GM18511 (cell line): ENCODE measurements at regions not wholly inside any gene's neighbourhood (a gene's known extent, or its start where the extent isn't known, plus 50 kb on each side); places are given as distances from the start of the nearest gene placed in this dataset.
"Not testable (repeated sequence)": the region's sequence is repeated elsewhere in the genome, so short reads cannot be mapped to it uniquely, and the experiment has no call there.

Experiments
- ATAC-seq: cut with Tn5 transposase; IDR thresholded peaks from one replicate; pipeline ENCODE4 v1.9.1; 2021; ENCODE audit warnings: mild to moderate bottlenecking, moderate library complexity; ENCODE audit not compliant: unreplicated experiment

DNA sequence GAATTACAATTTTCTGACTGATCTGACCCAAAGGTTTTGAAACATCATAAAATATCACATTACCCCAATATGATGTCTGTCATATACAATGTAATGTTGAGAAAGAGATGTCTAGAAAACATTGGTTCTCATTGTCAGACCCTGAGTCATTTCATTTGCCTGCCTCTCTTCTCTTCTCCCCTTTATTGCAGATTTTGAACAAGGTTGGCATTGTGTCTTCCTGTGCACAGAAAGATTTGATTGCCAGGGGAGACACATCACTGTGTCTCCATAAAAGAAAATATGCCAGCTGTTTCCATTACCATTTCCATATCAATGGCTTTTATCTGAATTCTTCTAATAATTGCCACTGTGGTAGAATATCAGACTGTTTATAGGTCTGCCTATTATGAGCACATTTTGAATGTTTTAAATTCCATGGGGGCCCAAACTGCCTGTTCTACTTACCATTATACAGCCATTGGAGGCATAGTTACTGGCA is 65.6 kb downstream of the IFI44 start:
- ATAC-seq = no peak

DNA sequence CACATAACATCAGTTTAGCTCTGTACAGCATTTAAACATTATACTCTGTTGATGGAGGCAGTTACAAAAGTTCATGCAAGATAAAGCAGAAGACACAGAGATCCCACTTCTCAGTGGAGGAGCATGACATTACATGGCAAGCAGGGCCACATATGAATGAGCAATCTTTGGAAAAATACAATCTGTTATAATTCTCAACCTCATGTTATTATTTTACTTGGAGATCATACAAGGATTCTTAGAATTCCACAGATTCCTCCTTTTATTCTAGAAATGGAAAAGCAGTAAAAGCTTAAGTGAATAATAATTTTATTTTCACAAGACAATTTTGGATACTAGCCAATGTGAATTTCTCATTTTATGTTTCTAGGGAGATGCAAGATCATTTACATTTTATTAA is 66.6 kb downstream of the IFI44 start:
- no peak for ATAC-seq

DNA sequence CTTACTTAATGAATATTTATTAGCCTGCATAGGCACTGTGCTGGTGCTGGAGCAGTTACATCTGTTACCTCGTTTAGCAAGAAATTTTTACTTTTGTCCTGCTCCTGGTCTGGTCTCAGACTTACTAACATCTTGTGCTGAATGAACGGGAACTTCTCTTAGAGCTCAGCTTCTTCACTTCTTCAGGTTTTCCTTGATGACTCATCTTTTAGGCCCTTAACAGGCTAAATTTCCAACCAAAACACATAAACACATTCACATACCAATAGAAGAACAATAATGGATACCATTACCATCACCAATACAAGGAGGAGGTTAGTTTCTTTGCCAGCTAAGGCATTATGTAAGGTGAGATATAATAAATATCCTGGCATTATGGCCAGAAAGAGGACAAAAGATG is 68.9 kb downstream of the IFI44 start:
- ATAC-seq = no peak

DNA sequence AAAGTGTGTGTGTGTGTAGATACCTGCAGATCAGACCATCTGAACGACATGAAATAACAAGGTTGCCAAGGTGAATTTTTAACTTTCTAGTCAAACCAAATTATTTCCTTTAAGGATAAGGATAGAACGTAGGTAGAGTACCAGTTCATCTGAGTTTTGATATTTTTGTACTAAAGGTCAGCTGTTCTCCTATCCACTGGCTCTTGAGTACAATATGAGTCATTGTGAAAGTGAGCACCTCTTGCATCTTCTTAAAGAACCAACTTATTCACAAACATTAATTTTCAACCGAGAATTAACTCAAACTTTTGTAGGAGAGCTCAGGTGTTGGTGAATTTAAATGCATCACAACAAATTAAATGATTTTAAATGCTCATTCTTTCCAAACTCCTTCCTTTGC is 71.5 kb downstream of the IFI44 start:
- peak; percentile 76 for ATAC-seq

DNA sequence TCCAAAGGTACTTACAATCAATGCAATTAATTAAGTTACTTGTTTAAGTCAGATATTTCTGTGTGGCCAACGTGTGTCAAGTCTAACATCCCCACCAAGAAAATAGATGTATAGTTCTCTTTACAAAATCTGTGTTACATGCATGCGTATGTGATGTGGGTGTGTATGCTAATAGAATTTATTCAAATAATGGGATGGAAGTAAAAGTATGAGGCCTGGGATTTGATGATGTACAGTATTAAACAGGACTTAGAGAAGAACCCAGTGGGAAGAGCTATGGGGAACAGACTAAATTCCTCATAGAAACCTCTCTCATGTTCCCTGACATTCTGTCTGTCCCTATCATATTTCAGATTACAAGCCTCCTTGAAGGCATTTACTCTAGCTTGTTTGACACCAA is 72.5 kb downstream of the IFI44 start:
- ATAC-seq = no peak

DNA sequence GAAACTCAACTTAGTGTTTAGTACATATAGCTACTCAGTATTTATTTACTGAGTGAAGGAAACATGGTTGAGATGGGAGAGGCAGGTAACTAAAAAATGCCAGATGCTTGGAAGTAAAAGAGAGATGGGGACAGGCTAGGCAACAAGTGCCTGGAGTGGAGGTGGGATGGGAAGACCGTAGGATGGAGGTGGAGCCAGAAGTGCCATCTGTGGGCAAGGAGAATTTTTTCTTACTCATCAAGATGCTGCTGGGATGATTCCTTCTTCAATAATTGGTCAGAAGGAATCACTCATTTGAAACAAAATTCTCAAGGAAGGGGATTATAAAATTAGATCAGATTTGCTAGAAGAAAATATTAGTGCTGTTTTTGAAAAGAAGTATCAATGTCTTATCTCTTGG is 72.9 kb downstream of the IFI44 start:
- no peak for ATAC-seq

DNA sequence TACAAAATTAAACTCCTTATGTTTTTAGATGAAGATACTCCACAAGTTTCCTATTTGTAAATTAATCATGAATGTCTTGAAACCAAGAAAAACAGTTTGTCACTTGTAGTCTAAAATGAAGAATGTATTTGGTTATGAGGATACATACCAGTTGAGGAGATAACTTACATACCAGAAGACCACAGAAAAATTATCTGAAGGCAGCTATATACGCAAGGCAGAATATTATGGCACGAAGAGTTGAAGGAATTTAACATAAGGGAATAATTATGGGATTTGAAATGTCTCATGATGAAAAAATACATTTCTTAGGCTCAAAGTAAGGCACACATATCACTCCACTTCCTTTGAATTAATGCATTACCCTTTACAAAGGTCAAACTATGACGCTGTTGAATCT is 73.3 kb downstream of the IFI44 start:
- ATAC-seq = no peak

DNA sequence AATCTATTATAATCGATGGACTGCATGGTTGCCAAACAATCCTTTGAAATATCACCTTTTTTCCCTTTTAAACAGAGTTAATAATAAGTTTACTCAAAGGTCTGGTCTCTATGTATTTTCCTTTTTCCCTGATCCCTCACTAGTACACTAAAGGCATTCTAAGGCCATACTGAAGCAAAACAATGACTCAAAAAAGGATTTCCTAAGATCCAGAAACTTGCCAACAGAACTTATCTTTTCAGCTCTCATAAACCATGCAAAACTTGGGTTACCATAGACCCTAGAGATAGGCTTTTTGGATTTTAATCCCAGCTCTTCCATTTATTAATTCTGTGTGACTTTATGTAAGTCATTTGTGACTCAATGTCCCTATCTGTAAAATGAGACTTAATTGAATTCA is 77.1 kb downstream of the IFI44 start:
- ATAC-seq = no peak

DNA sequence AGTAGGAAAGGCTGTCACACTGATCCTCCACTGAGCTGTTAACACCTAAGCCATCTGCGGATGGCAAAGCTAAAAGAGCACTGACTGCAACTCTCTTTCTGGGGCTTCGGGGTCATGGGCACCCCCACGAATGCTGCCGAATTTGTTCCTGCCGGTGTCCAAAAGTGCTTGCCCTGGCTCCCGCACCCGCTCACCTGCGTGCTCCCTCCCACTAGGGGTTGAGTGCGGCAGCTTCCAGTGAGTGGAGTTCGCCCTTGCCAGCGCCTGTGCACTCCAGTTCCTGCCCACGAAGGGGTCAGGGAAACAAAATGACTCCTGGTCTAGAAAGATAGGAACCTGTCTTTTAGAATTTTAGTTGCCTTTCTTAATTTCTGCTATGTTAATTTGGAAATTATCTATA is 78.7 kb downstream of the IFI44 start:
- ATAC-seq = no peak

DNA sequence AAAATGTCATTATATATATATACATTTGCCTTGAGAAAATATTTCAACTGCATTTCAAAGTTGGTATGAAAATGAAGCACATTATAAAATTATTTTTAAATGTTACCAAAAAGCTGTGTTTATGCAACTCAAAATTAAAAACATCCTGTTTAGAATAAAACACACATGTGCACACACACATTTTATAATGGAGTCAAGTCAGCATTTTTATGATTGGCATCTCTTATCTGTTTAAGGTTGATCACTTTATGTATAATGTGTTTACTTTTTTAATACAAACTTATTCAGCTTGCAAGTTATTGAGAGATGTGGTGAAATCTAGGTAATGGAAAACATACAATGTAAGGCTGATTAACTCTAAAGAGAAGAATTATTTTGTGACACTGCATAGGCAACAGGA is 80.4 kb downstream of the IFI44 start:
- ATAC-seq = no peak

DNA sequence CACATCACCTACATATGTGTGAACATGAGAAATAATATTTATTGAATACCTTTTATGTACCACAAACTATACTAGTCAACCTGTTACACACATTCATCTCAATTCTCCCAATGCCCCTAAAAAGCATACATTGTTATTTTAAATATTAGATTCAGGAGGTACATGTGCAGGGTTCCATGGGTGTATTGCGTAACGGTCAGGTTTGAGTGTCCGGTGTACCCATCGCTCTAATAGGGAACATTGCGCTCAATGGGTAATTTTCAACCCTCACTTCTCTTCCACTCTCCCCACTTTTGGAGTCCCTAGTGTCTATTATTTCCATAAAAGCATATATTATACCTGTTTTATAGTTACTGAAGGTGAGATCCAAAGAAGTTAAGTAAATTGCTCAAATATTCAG is 82.0 kb downstream of the IFI44 start:
- ATAC-seq = no peak

DNA sequence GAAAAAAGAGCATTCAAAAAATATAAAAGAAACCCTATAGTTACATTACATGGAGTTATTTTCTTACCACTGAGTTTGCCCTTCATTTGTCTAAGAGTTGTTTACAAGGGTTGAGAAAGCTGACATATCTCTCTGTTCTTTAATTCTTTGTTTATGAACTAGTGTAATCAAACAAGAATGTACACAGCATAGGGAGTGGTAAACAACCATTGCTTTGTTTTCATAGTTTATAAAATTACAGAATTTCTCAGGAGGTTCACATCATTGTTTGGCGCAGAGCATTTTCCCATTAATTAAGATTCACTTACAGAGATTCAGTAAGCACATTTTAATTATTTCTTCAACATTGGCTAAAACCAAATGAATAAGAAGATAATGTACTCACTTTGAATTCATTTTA is 87.6 kb downstream of the IFI44 start:
- ATAC-seq = no peak

DNA sequence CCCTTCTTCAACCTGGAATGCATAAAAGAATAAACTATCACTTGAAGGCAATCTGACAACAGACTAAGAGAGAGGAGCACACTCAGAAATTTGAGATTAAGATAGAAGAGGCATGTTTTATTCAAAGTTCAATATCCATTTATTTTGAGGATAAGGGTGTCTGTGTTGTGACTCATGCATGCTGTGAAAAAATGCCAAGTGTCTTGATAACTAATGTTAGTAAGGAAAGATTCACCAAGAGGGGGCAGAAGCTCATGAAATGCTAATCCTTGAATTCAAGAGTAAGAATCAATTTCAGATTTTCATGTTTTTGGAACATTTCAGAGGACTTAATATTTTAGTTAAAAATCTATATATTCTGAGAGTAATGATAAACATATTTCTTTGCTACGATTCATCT is 94.0 kb downstream of the IFI44 start:
- no peak for ATAC-seq

DNA sequence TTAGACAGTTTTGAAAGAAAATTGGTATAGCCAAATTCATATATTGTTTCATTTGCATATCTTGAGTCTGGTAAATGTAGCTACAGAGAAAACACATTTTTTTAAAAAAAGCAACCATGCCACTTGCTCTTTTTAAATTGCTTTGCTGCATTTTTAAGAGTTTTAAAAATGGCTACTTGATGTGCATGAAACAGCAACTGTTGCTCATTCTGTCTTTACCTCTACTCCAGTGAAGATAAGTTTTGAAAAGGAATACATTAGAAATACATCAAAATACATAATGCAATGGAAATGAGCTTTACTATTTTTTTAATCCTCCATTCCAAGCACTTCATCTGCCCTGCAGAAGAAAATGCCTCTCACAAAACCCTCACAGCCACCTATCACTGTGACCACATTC is 95.5 kb downstream of the IFI44 start:
- ATAC-seq = no peak

DNA sequence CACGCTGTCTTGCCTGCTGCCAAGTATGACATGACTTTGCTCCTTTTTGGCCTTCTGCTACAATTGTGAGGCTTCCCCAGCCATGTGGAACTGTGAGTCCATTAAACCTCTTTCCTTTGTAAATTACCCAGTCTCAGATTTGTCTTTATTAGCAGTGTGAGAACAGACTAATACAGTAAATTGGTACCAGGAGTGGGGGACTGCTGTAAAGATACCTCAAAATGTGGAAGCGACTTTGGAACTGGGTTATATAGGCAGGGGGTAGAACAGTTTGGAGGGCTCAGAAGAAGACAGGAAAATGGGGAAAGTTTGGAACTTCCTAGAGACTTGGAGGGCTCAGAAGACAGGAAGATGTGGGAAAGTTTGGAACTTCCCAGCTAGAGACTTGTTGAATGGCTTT is 104.0 kb downstream of the IFI44 start:
- not testable (repeated sequence) for ATAC-seq

DNA sequence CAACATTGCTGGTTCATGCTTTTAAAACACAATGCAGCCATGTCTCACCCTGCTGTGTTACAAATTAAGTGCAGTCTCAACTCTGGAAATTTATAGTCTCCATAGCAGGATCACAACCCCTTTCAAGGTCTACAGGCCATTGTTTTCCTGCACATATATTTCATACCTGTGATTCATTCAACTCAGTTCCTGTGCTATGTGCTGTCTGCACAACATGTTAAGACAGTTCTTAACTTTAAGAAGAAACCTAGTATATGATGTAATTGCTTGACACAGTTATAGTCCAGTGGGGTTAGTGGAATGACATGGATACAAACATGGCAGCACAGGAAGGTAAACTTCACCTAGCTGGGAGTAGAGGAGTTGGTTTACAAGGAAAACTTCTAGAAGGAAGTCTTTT is 106.4 kb downstream of the IFI44 start:
- ATAC-seq = no peak

DNA sequence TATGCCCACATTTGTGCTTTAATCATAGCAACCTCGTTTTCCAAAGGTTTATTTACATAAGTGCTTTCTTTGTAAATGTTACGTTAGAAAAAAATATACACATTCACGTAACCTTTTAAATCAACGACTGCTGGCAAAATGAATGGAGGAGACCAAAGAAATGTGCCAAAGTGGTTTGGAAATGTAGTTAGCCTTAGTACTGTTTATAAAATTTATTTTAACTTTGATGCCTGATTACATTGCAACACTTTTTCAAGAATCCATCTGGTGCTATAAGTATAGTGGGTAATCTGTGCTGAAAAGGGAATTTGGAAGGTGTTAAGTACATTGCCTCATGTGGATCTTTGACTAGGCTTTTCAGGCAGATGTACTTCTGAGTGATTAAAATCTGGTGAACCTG is 108.9 kb downstream of the IFI44 start:
- ATAC-seq = no peak

DNA sequence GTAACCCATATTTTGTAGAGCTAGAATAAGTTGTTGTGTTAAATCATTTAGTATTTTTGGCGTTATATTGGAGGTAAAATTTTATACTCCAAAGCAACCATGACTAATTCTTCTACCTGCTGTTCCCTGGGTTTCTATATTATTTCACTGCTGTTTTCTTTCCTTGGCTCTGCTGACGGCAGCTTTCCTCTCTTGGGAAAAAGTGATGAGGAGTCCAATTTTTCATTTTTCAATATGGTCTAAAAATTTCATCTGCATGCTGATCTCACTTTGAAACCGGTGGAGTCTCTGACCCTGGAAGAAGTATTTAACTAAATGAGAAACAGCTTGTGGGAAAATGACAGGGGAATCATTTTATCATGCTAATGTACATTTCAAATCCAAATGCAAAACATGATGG is 110.2 kb downstream of the IFI44 start:
- no peak for ATAC-seq

DNA sequence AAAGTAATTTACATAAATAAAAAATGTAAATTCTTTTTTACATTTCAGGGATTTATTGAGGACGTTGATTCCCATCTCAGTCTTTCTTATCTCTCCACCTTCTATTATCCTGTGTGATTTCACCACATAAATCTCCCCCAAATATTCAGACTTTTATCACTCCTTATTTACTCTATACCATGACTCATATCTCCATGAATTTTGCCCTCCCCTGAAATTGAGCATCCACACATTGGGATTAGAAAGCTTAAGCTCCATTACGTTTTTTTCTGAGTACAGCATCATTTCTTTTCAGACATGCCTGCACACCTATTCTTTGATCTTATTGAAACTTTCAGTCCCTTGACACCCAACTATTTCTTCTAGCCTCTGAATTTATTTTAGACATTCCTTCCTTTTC is 111.2 kb downstream of the IFI44 start:
- ATAC-seq = no peak

DNA sequence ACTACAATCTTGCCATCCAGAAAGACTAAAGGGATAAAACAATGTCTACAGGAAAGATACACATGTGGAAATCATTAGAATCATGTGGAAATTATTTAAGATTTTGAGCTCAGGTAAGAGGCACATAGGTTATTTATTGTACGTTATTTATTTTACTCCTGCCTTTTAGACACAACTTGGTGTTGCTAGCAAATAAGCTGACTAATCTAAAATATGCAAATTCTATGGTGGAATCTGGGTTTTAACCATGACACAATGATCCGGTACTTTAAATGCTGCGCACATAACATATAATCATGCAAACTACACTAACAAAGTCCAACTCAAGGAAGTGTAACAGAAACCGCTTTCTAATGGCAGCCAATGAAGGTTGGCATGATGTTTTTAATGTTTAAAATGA is 112.5 kb downstream of the IFI44 start:
- no peak for ATAC-seq

DNA sequence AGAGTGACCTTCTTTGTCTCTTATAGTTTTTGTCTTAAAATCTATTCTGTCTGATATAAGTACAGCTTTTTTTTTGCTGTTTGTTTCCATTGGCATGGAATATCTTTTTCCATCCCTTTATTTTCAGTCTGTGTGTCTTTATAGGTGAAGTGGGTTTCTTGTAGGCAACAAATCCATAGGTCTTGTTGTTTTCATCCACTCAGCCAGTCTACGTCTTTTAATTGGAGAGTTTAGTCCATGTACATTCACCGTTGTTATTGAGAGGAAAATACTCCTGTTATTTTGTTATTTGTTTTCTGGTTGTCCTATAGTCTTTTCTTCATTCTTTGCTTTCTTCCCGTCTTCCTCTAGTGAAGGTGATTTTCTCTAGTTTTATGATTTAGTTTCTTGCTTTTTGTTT is 115.9 kb downstream of the IFI44 start:
- no peak for ATAC-seq

DNA sequence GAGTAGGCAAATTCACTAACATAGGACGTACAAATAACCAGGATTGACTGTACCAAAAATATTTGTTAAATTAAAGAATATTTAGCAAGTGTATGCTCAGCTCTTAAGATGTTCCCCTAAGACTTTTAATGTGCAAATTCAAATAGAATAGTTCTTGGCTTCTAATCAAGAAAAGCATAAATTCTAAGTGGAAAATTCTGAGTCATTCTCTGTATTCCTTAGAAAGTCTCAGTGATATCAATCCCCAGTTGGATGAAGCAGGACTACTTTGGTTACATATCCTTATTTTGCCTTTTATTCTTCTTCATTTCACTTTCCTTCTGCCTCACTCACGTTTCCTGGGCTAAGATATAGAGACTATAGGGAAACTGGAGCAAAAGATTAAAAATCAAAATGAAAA is 130.2 kb downstream of the IFI44 start:
- no peak for ATAC-seq

DNA sequence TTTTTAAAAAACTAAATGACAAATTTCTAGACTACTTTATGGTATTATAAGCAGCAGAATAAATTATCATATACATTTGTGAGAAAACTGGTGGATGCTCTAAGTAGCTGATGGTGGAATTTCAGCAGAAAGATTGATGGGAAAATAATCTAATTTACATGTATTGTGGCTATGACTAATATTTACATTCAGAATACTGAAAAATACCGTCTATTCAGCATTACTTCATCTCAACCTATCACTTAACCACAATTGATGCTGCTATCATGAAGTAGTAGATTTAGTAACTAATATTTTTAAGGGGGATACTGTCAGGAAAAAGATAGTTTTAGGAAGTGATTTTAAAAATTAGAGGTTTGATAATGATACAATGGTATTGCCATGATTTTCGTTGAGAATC is 137.9 kb downstream of the IFI44 start:
- no peak for ATAC-seq

DNA sequence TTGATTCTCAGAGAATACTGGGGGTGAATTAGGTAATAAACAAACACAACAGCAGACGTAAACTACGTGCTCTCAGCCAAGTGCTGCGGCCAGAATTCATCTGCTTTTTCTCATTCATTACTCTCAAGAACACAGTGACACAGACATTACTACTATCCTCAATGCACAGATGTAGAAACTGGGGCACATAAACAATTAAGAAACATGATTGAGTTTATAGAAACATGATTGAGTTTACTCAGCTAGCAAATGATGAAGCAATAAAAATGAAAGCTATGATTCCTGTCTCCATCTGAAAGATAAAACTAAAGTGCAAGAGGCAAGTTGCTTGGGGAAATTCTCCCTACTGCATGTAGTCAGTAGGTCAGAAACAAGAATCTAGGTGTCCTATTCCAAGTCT is 140.5 kb downstream of the IFI44 start:
- no peak for ATAC-seq
